ENCODE measurements at regions not wholly inside any gene's neighbourhood (a gene's known extent, or its start where the extent isn't known, plus 50 kb on each side); places are given as distances from the start of the nearest gene placed in this dataset.
A peak's percentile ranks its signal among the peaks of the same experiment; 100 is the strongest.

GRCh38 chr3:159783780-159784742 is 204.6 kb upstream of the IL12A start:
- TF ChIP-seq CTCF (IDR thresholded peaks at IDR 0.05; ENCODE audit: insufficient read depth, low read depth, low read length) = no peak
- no peak overlapping the region for H3K4me3 ChIP-seq (ENCODE audit: low read depth, low read length)
- DNase-seq (ENCODE audit: low read depth) = no peak

GRCh38 chr3:159785273-159785708 is 203.3 kb upstream of the IL12A start:
- no peak overlapping the region for H3K4me3 ChIP-seq (ENCODE audit: low read depth, low read length)
- DNase-seq (ENCODE audit: low read depth) = peak; percentile 83
- TF ChIP-seq CTCF (IDR thresholded peaks at IDR 0.05; ENCODE audit: insufficient read depth, low read depth, low read length) = no peak

- no peak for TF ChIP-seq CTCF (IDR thresholded peaks at IDR 0.05; ENCODE audit: insufficient read depth, low read depth, low read length)
- no peak for DNase-seq (ENCODE audit: low read depth)
Observed at GRCh38 chr3:159786489-159787177, 202.0 kb upstream of the IL12A start.

GRCh38 chr3:159787178-159787574 is 201.5 kb upstream of the IL12A start:
- no peak overlapping the region for H3K4me3 ChIP-seq (ENCODE audit: low read depth, low read length)
- no peak for TF ChIP-seq CTCF (IDR thresholded peaks at IDR 0.05; ENCODE audit: insufficient read depth, low read depth, low read length)
- peak; percentile 96 for DNase-seq (ENCODE audit: low read depth)

More at GRCh38 chr3:159786489-159787177, 202.0 kb upstream of the IL12A start:
- no peak overlapping the region for H3K4me3 ChIP-seq (ENCODE audit: low read depth, low read length)

GRCh38 chr3:159787794-159788205 is 200.8 kb upstream of the IL12A start:
- TF ChIP-seq CTCF (IDR thresholded peaks at IDR 0.05; ENCODE audit: insufficient read depth, low read depth, low read length) = no peak
- no peak overlapping the region for H3K4me3 ChIP-seq (ENCODE audit: low read depth, low read length)
- DNase-seq (ENCODE audit: low read depth) = peak; percentile 96

GRCh38 chr3:159788291-159788690 is 200.3 kb upstream of the IL12A start:
- H3K4me3 ChIP-seq (ENCODE audit: low read depth, low read length) = no peak overlapping the region
- no peak for TF ChIP-seq CTCF (IDR thresholded peaks at IDR 0.05; ENCODE audit: insufficient read depth, low read depth, low read length)
- DNase-seq (ENCODE audit: low read depth) = no peak
